ENCODE measurements at regions not wholly inside any gene's neighbourhood (a gene's known extent, or its start where the extent isn't known, plus 50 kb on each side); places are given as distances from the start of the nearest gene placed in this dataset.

GRCh38 chr11:45463541-45463940 lies 177.4 kb upstream of the SYT13 start:
- no peak for TF ChIP-seq CTCF (conservative IDR thresholded peaks at IDR 0.05)
- H3K27ac ChIP-seq, result no peak overlapping the region

- H3K27ac ChIP-seq, result no peak overlapping the region
- TF ChIP-seq CTCF (conservative IDR thresholded peaks at IDR 0.05), result no peak
Observed at GRCh38 chr11:45461514-45461913, 175.4 kb upstream of the SYT13 start.

- no peak overlapping the region for H3K27ac ChIP-seq
- TF ChIP-seq CTCF (conservative IDR thresholded peaks at IDR 0.05), result no peak
Observed at GRCh38 chr11:45459491-45459890, 173.3 kb upstream of the SYT13 start.

GRCh38 chr11:45458269-45458668 lies 172.1 kb upstream of the SYT13 start:
- no peak for TF ChIP-seq CTCF (conservative IDR thresholded peaks at IDR 0.05)
- H3K27ac ChIP-seq, result no peak overlapping the region

- no peak for TF ChIP-seq CTCF (conservative IDR thresholded peaks at IDR 0.05)
- H3K27ac ChIP-seq, result no peak overlapping the region
Observed at GRCh38 chr11:45457649-45458048, 171.5 kb upstream of the SYT13 start.

- H3K27ac ChIP-seq, result no peak overlapping the region
- no peak for TF ChIP-seq CTCF (conservative IDR thresholded peaks at IDR 0.05)
Observed at GRCh38 chr11:45456686-45457085, 170.5 kb upstream of the SYT13 start.

- no peak for TF ChIP-seq CTCF (conservative IDR thresholded peaks at IDR 0.05)
- H3K27ac ChIP-seq, result no peak overlapping the region
Observed at GRCh38 chr11:45455536-45455935, 169.4 kb upstream of the SYT13 start.

GRCh38 chr11:45454917-45455401 lies 168.8 kb upstream of the SYT13 start:
- no peak overlapping the region for H3K27ac ChIP-seq
- no peak for TF ChIP-seq CTCF (conservative IDR thresholded peaks at IDR 0.05)
